HL-60 (cell line): ENCODE measurements at regions not wholly inside any gene's neighbourhood (a gene's known extent, or its start where the extent isn't known, plus 50 kb on each side); places are given as distances from the start of the nearest gene placed in this dataset.

ENCODE experiments used
- CTCF ChIP-seq: IDR thresholded peaks from one replicate; pipeline ENCODE4 v1.5.1; 2011; ENCODE audit warnings: low read length, control low read depth, inconsistent platforms; ENCODE audit not compliant: insufficient read depth
- GABPA ChIP-seq: IDR thresholded peaks from 2 replicates; pipeline ENCODE4 v1.6.1; 2012; ENCODE audit warnings: low read depth

- no peak for TF ChIP-seq CTCF
- TF ChIP-seq GABPA = no peak
Measured at GRCh38 chr4:123856689-123857545, 460.3 kb downstream of the SPRY1 start.
